AG04449 (cell line): ENCODE measurements at regions not wholly inside any gene's neighbourhood (a gene's known extent, or its start where the extent isn't known, plus 50 kb on each side); places are given as distances from the start of the nearest gene placed in this dataset.

ENCODE experiments used
- CTCF ChIA-PET: fragments of 350-600 bp; formaldehyde crosslinking; extraction: SDS; loops from one replicate; lab custom pipeline; 2021; ENCODE audit warnings: antibody characterized with exemption; lab: Yijun Ruan, JAX
- POLR2A ChIA-PET: fragments of 400-600, 350-600 bp; formaldehyde crosslinking; extraction: SDS; loops from one replicate; lab custom pipeline; 2020; ENCODE audit warnings: antibody characterized with exemption, inconsistent platforms; lab: Yijun Ruan, JAX
- DNase-seq: peaks from one replicate; pipeline ENCODE4 v3.0.0-alpha.2; 2010; ENCODE audit warnings: low read depth, low spot score
- H3K4me3 ChIP-seq: 2 replicates; pipeline ENCODE4 v1.5.1; 2011; ENCODE audit warnings: low read depth, mild to moderate bottlenecking, control low read depth, low read length
- CTCF ChIP-seq: IDR thresholded peaks from one replicate; pipeline ENCODE4 v1.5.1; 2011; ENCODE audit warnings: mild to moderate bottlenecking, moderate library complexity, low read length, control low read depth, inconsistent platforms; ENCODE audit not compliant: insufficient read depth; ENCODE audit errors: missing control alignments

- TF ChIP-seq CTCF, result no peak
- CTCF ChIA-PET, result no interaction called here
- POLR2A ChIA-PET, result no interaction called here
- DNase-seq, result no peak
- H3K4me3 ChIP-seq, result no peak overlapping the region
Observed at GRCh38 chr5:68375540-68375939, 160.0 kb downstream of the PIK3R1 start.

GRCh38 chr5:68376935-68377334 is 161.4 kb downstream of the PIK3R1 start:
- ChIA-PET POLR2A (interaction anchor here (0.7 to 1.0 kb wide), 2 partner anchors 10 to 14 kb away, joined by 3 to 4 read pairs; no protein-coding TSS in a partner anchor), CTCF (interaction anchor here (0.9 kb wide), 1 partner anchor 90 kb away, joined by 4 read pairs; no protein-coding TSS in a partner anchor)
- no peak for TF ChIP-seq CTCF
- DNase-seq, result no peak
- no peak overlapping the region for H3K4me3 ChIP-seq

GRCh38 chr5:68377733-68378132 is 162.2 kb downstream of the PIK3R1 start:
- DNase-seq, result no peak
- POLR2A ChIA-PET, result no interaction called here
- H3K4me3 ChIP-seq, result no peak overlapping the region
- CTCF ChIA-PET, result no interaction called here
- no peak for TF ChIP-seq CTCF

GRCh38 chr5:68378204-68378820 is 162.8 kb downstream of the PIK3R1 start:
- no peak for DNase-seq
- POLR2A ChIA-PET, result no interaction called here
- H3K4me3 ChIP-seq, result no peak overlapping the region
- CTCF ChIA-PET, result no interaction called here
- no peak for TF ChIP-seq CTCF

GRCh38 chr5:68379275-68380036 is 163.9 kb downstream of the PIK3R1 start:
- POLR2A ChIA-PET, result no interaction called here
- TF ChIP-seq CTCF, result no peak
- DNase-seq, result no peak
- CTCF ChIA-PET, result no interaction called here
- H3K4me3 ChIP-seq, result no peak overlapping the region

GRCh38 chr5:68380078-68380477 is 164.5 kb downstream of the PIK3R1 start:
- ChIA-PET CTCF (no interaction called here), POLR2A (no interaction called here)
- no peak for DNase-seq
- no peak overlapping the region for H3K4me3 ChIP-seq
- TF ChIP-seq CTCF, result no peak
